HG02973 (cell line): ENCODE measurements at regions not wholly inside any gene's neighbourhood (a gene's known extent, or its start where the extent isn't known, plus 50 kb on each side); places are given as distances from the start of the nearest gene placed in this dataset.

Experiments used
- ATAC-seq: cut with Tn5 transposase; IDR thresholded peaks from one replicate; pipeline ENCODE4 v1.9.1; 2021; ENCODE audit warnings: moderate library complexity; ENCODE audit not compliant: unreplicated experiment

DNA sequence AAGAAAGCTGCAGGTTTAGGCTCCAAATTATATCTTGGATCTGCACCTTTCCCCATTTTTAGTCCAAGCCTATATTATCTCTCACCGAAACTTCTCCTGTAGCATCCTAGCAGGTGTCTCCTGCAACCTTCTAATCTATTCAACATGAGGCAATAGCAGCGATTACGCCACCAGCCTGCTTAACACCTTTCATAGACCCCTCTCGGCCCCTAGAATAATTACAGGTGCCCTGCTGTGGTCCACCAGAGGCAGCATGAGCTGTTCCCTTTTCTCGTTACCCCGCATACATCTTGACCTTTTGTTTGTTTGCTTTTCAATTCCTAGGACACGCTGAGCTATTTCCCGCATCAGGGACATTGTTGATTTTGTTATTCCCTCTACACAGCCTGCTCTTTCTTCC is 361.9 kb downstream of the CYRIA start:
- no peak for ATAC-seq

DNA sequence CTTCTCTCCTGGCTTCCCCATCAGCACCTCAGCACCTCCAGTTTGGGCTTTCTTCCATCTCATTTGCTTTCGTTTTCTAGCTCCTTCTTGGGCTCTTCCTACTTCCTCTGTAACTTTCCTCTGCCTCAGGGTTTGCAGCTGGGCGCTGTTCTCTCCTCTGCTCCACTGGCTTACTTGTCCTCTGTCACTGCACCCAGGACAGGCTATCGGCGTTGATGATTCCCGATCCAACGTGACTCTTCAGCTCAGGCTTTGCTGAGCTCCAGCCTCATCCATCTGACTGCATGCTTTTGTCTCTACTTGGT is 362.4 kb downstream of the CYRIA start:
- ATAC-seq, result no peak

DNA sequence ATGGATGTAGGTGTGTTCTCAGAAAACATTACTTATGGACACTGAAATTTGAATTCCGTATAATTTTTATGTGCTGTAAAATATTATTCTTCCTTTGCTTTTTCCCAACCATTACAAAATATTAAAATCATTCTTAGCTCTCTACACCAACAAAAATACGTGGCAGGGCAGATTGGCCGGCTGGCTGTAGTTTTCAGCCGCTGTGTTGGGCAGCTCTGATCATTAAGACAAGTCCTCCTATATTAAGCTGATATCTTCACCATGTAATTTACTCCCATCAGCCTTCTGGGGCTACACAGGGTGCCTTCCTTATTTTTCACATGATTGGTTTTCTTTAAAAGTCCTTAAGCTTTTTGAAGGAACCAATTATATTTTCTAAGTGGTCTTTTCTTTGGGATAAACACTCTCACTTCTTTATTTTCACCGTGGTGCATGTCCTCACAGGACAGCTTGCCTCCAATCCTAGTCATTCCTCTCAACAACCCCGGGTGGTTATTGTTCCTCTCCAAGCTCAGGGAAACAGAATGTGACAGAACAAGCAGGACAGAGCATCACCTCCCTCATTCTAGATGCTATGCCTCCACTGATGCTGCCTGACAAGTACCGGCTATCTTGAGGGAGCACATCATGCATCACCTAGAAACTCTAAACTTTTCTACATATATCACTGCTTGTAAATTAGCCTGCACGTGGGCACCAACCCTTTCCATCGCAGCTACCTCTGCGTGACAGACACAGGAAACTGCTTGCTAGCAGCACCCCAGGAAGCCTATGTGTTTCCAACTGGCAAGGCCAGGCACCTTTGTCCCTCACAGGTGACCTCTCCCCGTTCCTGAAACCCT is 362.3 kb downstream of the MYCN start:
- ATAC-seq, result no peak

DNA sequence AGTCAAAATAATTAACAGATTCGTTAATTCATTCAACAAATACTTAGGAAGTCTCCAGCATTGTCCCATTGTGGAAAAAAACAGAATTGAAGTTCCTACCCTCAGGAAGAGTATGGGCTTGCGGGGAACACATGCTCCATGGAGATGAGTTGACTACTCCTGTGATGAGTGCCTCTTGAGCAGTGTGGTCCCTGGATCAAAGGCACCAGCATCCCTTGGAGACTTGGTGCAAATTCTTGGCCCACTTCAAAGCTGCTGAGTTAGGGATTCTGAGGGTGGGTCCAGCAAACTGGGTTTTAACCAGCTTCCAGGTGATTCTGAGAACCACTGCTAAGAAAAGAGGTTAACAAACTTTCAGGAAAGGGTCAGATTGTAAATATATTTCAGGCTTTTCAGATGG is 361.6 kb downstream of the MYCN start:
- no peak for ATAC-seq

DNA sequence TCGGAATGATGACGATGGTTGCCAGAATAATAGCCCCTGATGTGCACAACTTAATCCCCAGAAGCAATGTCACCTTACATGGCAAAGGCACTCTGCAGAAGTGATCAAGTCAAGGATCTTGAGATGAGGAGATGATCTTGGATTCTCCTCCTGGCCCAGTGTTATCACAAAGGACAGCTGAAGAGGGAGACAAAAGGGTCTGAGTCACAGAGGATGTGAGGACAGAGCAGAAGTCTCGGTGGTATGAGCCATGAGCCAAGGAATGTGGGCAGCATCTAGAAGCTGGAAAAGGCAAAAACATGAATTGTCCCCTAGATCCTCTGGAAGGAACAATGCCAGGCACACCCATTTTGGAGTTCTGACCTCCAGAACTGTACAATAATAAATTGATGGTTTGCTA is 358.5 kb downstream of the MYCN start:
- ATAC-seq, result no peak

DNA sequence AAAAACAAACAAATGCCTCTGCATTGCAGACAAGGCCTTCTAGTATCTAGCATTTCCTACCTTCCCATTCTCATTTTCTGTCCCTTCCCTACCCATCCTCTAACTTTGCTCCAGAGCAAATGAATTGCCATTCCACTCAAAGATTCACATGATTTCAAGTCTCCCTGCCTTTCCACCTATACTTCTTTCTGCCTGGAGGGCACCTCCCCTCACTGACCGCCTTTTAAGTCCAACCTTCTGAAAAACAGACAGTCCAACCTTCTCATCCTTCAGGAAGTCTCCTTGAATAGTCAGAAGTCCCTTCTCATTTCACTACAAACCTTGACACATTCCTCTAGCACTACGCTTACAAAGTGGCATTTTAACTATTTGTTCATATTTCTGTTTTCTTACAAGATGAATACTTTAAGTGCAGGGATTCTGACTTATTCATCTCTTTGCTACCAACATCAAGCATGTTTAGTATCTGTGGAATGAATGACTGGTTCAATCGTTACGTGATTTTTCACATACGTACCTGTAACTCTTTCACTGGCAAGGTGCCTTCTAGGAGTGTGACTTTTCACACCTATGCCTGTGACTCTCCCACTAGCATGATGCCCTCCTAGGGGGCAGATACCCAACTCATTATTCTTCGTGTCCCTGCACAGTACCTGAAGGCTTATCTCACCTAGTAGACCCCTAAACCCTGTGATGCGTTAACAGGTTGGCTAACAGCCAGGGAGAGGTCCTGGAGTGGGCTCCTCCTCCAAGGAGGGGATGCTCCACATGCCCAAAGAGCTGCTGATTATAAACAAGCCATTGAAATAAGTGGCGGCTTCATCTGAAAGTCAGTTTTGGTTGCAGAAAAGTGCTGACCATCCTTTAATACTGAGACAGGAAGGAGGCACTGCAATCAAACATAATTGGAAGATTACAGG is 356.2 kb downstream of the MYCN start:
- no peak for ATAC-seq

DNA sequence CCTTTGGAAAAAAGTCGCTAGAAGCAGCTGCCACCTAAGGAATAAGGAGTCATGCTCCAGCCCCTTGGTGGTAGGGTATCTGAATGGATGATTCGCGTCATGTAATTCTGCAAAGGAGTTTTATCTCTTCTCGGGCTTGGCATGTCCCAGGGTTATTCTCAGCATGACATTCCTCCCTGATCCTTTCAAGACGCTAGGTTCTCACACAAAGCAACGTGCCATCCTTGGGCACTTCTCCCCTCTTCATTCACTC is 355.6 kb downstream of the MYCN start:
- no peak for ATAC-seq

DNA sequence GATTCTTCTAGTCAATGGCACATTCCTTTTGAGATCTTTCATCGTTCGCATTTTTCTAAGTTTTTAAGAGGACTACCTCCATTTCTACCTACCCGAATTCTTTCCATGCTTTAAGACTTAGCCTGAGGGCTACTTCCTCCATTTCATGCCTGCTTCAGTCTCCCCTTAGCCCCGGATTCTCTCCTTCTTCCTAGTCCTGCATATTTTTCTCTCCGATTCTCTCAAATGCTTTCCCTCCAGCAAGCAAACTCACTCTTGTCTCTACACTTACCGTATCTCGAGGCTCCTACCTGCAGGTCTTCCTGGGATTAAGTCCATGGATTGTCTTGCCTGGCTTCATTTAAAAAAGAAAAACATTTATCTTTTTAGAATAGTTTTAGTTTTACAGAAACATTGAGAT is 354.4 kb downstream of the MYCN start:
- no peak for ATAC-seq

DNA sequence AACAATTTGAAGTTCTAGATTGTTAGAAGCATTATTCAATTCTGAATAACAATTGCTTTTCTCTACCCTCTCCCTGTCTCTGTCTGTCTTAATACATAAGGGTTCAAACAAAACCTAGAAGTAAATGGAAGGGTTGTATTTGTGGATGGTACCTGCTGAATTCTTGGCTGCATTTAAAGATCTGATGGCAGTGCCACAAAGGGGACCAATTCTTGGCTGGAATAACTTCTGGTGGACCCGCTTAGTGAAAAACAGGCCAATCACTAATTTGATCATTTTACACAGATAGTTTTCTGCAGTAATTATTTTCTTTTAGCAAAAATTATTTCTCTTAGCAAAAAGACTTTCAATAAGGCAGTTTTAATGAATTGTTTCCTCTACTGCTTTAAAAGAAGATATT is 353.5 kb downstream of the MYCN start:
- ATAC-seq, result no peak

DNA sequence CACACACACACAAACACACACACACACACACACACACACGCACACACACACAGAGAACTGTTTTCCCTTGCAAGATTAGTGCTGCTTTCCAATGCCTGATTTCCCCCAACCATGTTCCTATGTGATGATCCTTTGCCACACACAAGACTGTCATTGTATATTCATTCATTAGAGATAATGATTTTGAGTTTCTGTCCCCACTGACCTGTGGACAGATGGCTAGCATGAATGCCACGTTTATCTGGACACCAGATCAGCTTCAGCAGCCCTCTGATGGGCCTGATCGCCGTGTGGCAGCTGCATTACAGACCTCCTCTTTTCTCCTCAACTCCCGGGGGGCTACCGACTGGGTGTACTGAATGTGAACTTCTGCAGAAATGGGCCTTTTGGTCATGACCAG is 353.0 kb downstream of the MYCN start:
- no peak for ATAC-seq

DNA sequence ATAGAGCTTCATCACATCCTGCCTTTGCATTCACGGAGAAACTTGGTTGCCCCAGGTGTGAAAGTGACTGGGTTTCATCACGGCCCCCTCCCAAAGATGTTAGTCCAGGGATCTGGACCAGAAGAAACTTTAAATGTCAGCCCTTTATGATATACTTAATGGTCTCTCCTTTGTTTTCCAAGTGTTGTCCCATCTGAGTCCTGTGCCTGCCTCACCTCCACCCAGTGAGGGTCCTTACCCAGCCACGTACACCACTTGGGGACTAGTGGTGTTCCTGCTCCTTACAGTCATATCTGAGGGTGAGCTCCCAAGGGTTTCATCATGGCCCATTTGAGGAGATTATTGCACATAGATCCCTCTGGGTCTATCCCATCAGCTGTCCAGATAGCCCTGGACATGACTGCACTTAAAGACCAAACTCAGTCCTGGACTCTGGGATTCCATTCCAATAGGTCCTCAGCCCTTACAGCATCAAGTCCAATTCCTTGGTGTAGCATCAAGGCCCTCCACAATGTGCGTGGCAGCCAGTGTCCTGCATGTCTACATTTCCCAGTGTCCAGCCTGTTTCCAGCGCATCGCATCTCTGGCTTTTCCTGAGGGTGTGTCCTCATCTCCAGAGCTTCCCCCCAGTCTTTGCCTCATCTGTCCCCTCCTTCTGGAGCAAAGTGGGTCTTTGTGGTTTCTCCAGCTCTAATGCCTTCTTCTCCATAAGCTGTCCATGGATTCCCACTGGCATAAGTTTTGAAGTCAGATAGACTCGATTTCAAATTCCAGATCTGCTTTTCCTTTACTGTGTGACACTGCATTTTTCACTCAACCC is 351.6 kb downstream of the MYCN start:
- no peak for ATAC-seq

DNA sequence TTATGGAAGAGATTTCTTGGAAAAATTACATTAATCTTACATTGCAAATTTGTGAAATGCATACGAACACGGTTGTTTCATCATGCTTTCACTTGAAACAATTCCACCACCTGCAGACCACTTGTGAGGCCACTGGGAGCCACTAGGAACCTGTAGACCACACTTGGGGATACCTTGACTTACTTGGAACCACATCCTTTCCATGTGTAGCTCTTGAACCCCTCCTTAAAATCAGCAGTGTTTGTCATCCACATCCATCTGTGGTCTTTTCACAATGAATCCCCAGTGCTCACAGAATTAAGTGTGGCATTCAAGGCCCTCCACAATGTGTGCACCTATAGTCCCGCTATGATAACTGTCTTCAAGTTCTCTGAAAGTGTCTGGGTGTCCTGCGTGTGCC is 350.9 kb downstream of the MYCN start:
- ATAC-seq, result no peak

DNA sequence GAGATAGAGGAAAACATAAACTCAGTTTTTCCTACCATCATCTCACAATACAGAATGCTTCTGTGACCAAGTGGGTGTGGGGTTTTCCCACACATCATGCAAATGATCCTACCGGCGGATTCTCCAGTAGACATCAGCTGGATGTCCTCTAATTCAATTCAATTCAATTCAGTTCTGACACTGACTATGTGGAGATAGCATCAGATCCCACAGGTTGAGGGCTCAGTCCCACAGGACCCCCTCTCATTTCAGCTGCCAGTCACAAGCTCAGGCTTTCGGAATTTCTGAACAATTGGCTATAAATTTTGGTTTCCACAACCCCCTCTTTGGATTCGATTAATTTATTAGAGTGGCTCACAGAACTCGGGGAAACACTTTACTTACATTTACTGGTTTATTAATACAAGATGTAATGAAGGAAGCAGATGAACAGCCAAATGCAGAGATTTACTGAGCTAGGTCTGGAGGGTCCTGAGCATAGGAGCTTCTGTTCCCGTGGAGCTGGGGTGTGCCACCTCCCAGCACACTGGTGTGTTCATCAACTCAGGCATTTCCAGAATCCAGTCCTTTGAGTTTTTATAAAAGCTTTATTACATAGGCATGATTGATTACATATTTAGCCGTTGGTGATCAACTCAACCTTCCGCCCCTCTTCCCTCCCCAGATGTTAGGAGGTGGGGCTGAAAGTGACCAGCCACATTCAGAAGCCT is 350.1 kb downstream of the MYCN start:
- no peak for ATAC-seq

DNA sequence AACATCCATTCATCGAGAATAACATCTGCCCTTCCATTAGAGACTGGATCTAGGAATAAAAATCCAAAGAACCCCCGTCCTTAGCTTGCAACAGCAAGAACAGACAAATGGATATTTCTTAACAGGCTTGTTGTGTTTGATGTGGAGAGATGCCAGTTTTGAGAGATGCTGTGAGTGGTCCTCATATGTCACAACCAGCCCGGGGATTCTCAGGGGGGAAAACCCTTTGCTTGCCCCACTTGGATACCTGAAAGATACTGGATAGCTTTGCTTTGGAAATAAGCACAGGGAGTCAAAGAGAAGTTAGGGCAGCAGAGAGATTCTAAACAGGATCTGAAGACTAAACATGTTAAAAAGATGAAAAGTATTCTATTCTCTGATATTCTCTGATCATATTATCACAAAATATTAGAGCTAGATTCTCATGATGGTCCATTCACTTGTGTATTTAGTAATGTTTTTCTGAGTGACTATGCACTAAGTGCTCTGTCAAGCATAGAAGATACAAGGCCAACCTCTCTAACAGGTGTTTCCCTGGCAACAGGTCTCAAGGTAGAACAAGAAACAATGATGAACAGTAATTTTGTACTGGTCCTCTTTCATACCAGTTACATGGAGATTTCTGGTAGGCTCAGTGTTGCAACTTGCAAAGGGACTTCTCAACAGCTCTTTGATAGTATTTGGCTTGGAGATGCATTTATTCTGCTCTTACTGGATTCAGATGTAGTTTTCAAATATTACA is 348.2 kb downstream of the MYCN start:
- ATAC-seq, result no peak

DNA sequence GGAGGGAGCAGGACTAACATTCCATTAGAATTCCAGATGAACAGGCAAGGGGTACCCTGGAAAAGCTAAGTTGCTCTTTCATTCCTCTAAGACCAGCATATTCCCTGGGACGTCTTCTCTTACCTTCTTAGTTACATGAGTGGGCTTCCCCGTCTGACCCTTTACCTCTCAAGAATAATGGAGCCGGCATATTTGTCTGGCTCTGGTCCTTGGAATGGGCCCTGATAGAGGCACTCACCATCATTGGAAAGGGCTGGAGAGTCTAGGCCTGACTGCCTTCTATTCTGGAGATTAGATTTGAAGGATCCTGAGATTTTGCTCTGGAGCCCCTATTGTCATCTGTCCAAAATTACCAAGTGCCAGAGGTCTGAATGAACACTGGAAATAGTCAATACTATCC is 347.5 kb downstream of the MYCN start:
- no peak for ATAC-seq

DNA sequence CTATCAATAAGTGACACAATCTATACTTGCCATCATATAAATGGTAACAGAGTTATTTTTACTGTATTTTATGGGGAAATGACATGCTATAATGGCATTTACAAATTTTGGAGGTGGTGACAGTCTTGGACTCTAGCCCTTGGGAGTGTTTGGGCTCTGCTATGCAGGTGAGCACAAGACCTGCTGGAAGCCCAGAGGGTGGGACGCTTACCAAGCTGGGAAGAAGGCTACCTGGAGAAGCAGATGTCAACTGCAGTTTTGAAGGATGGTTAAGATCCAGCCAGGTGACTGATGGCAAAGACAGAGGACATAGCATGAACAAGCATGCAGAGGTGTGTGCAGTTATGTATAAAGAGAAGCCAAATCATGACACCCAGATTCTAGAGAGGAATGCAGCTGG is 346.9 kb downstream of the MYCN start:
- ATAC-seq, result no peak

DNA sequence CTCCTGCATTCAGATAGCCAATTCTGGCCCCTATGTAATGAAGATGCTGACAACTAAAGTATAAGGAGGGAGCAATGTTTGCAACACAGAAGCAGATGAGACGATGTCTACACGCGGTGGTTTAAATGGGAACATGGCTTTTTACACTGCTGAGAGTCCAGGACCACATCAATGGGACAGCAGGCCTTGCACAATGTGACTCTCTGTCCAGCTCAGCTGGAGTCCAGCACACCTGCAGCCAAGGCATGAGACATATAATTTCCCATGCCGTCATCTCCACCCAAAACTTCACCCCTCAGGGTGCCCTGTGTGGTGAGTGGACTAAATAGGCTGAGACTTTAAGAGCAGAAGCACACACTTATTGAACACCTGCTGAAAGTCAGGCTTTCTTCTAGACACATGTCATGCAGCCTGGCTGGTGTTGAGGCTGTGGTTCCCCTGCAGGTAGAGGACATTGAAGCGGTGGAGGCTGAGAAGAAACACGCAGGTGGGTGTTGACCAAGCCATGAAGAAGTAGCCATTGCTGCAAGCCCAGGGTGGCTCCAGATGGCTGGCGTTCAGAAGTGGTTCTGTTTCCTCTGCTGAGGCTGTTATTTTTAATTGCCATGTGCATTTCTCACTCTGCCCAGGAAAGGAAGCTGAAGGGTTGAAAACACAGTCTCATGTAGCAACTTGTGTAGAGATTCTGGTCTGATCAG is 345.6 kb downstream of the MYCN start:
- no peak for ATAC-seq

DNA sequence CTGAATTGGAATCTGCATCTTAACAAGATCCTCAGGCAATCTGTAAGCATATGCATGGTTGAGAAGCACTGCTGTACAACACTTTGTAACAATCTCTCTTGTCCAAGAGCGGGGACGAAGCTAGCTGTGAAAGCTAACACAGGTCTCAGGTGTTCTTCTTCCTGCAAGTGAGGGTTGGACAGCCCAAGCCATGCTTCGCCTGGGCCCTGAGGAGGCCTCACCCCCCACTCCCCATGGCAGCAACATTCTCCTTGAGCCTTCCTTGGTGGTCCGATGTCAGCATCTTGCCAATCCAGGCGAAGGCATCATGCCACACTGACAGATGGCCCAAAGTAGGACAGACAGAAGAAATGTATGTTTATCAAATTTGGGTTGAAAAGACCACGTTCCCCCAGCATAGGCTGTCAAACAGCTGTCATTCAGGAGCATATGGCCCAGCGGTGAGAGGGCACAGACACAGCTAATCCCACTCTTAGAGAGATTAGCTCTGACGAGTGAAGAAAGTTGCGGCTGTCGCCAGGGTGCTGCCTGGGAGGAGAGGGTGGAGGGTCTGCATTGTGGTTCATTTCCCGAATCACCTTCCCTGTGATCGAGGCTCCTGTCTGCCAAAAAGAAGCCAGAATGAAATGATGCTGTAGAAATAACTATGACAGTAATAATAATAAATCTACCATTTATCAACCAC is 344.7 kb downstream of the MYCN start:
- no peak for ATAC-seq
